ENCODE measurements at regions not wholly inside any gene's neighbourhood (a gene's known extent, or its start where the extent isn't known, plus 50 kb on each side); places are given as distances from the start of the nearest gene placed in this dataset.
A peak's percentile ranks its signal among the peaks of the same experiment; 100 is the strongest.

DNA sequence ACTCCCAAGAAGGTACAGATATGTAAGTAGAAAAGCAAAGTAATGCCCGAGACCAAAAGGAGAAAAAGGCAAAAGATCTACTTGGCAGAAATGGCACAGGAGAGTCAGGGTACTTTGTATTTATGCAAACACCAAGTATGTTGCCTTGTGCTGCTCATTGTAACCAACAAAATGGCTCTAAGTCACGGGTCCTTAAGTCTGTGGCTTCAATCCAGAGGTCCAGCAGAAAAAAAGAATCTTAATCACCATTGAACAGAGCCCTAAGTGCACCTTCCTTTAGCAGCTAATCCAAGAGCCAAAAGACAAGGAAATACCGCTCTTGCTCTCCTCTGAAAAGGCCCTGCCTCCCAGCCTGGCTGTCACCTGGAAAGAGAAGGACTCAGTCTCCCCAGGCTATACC, 324.9 kb upstream of the PPARGC1A start:
- TF ChIP-seq, protein P1, sequence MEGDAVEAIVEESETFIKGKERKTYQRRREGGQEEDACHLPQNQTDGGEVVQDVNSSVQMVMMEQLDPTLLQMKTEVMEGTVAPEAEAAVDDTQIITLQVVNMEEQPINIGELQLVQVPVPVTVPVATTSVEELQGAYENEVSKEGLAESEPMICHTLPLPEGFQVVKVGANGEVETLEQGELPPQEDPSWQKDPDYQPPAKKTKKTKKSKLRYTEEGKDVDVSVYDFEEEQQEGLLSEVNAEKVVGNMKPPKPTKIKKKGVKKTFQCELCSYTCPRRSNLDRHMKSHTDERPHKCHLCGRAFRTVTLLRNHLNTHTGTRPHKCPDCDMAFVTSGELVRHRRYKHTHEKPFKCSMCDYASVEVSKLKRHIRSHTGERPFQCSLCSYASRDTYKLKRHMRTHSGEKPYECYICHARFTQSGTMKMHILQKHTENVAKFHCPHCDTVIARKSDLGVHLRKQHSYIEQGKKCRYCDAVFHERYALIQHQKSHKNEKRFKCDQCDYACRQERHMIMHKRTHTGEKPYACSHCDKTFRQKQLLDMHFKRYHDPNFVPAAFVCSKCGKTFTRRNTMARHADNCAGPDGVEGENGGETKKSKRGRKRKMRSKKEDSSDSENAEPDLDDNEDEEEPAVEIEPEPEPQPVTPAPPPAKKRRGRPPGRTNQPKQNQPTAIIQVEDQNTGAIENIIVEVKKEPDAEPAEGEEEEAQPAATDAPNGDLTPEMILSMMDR (IDR thresholded peaks at IDR 0.05): no peak
- intact Hi-C loops (cut with DNase I): no loop called here
- no peak overlapping the region for H3K27ac ChIP-seq

DNA sequence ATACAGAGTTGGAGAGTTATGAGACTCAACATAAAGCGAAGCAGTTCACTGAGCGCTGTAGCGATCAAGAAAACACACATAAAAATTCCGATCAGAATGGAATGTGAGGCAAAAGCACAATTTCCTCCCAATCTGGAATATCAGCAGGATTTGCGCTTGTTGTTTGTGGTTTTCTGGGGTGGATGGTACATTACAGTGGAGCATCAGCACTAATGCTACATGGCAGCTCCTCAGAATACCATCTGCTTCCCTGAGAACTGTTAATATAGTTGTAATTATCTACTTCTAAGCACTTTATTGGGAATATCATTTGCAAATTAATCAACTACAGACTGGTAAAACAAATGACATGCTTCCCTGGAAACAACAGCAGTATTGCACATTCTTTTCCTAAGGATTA, 324.1 kb upstream of the PPARGC1A start:
- H3K27me3 ChIP-seq: no peaks in the 10 kb centered on the region
- ATAC-seq (no peak), DNase-seq (no peak)
- no peaks in the 10 kb centered on the region for H3K9me3 ChIP-seq
- TF ChIP-seq, protein P1 (IDR thresholded peaks at IDR 0.05): no peak
- no peak overlapping the region for H3K27ac ChIP-seq
- no peaks in the 10 kb centered on the region for H3K36me3 ChIP-seq
- no peaks in the 10 kb centered on the region for H3K4me1 ChIP-seq
- no peak overlapping the region for H3K4me3 ChIP-seq
- intact Hi-C loops (cut with DNase I): no loop called here

More for the DNA sequence above, 324.9 kb upstream of the PPARGC1A start:
- DNase-seq: no peak
- ATAC-seq: no peak
- H3K4me3 ChIP-seq: no peak overlapping the region
- no peaks in the 10 kb centered on the region for H3K36me3 ChIP-seq
- H3K9me3 ChIP-seq: no peaks in the 10 kb centered on the region
- H3K4me1 ChIP-seq: no peaks in the 10 kb centered on the region
- H3K27me3 ChIP-seq: no peaks in the 10 kb centered on the region

DNA sequence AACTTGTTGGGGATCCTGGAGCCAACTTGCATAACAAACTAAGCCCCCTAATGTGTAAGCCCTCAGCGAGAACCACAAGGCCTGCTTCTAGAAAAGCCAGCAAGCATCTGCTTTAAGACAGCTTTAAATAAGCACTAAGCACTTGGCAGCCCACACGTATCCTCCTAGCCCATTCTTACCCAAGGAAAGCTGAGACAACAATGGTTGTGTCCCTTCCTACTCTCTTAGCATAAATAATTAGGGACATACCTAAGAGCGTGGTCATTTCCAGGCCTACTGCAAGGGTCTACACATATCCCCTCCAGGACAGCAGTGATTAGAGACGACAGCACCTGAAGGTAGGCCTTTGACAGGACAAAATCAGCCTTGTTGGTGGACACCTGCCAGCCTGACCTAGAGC, 322.8 kb upstream of the PPARGC1A start:
- Histone ChIP-seq H3K27me3 (no peaks in the 10 kb centered on the region), H3K9me3 (no peaks in the 10 kb centered on the region), H3K4me1 (no peaks in the 10 kb centered on the region), H3K27ac (no peak overlapping the region), H3K36me3 (no peaks in the 10 kb centered on the region), H3K4me3 (no peak overlapping the region)
- intact Hi-C loops (cut with DNase I): no loop called here
- DNase-seq (no peak), ATAC-seq (no peak)
- TF ChIP-seq, protein P1 (IDR thresholded peaks at IDR 0.05): no peak

DNA sequence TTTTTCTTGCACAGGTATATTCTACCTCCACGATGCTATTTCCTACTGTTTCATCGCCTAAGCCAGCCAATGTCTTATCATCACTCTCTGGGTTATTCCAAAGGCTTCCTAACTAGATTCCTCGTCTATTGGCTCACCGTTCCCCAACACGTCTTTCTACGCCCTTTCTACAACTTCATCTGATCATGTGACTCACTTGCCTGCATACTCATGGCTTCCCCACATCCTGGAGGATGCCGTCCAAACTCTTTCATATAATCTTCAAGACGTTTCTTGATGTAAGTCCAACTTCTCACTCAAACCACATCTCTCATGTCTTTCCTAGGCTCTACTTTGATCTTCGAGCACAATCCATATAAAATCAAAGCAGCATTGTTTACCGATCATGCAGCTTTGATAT, 322.0 kb upstream of the PPARGC1A start:
- Histone ChIP-seq H3K4me3 (no peak overlapping the region), H3K27me3 (no peaks in the 10 kb centered on the region), H3K9me3 (no peaks in the 10 kb centered on the region), H3K36me3 (no peaks in the 10 kb centered on the region), H3K4me1 (no peaks in the 10 kb centered on the region), H3K27ac (no peak overlapping the region)
- intact Hi-C loops (cut with DNase I): no loop called here
- ATAC-seq: no peak
- TF ChIP-seq, protein P1 (IDR thresholded peaks at IDR 0.05): no peak
- no peak for DNase-seq

DNA sequence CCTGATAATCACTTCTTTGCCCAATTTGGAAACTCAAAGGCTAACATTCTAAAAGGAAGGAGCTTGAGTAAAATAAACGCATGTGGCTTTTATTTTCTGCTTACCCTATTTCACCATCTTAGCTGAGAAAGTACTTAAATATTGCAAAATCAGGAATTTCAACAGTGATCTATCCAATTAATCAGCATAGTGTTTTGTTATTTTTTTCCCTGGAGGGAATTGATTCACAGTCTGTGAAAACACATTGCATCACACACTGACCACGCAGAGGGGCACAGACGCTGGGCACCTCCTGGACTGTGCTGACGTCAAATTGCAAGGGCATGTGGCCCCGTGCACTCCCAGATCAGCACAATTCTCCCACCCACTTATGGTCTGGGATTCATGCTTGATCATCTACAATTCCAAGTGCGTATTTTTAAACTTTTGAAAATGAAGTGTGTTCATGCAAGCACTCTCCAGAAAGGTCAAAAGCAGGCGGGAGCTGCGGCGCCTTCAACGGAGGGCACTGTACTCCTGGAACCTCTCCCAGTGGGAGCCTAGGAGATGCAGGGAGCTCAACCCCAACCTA, 320.6 kb upstream of the PPARGC1A start:
- TF ChIP-seq, protein P1 (IDR thresholded peaks at IDR 0.05): no peak
- intact Hi-C loops (cut with DNase I): no loop called here
- Histone ChIP-seq H3K27me3 (no peaks in the 10 kb centered on the region), H3K4me1 (no peaks in the 10 kb centered on the region), H3K27ac (peak overlapping the region; percentile 31 to 68), H3K9me3 (no peaks in the 10 kb centered on the region), H3K4me3 (no peak overlapping the region), H3K36me3 (no peaks in the 10 kb centered on the region)
- DNase-seq (peak; percentile 60 to 65 (median 64)), ATAC-seq (peak; percentile 91)
